HG03064 (cell line): ENCODE measurements at regions not wholly inside any gene's neighbourhood (a gene's known extent, or its start where the extent isn't known, plus 50 kb on each side); places are given as distances from the start of the nearest gene placed in this dataset.
"Not testable (repeated sequence)": the region's sequence is repeated elsewhere in the genome, so short reads cannot be mapped to it uniquely, and the experiment has no call there.

Source experiments
- ATAC-seq: cut with Tn5 transposase; IDR thresholded peaks from one replicate; pipeline ENCODE4 v1.9.1; 2021; ENCODE audit warnings: low read depth; ENCODE audit not compliant: unreplicated experiment

GRCh38 chr18:78800102-78800851 lies 179.3 kb upstream of the SALL3 start:
- ATAC-seq: not testable (repeated sequence)

GRCh38 chr18:78801011-78801410 lies 178.6 kb upstream of the SALL3 start:
- no peak for ATAC-seq

- ATAC-seq: no peak
These were observed 176.5 kb upstream of the SALL3 start for GRCh38 chr18:78803104-78803503.

- no peak for ATAC-seq
These were observed 175.2 kb upstream of the SALL3 start for GRCh38 chr18:78804206-78805030.

- no peak for ATAC-seq
These were observed 173.8 kb upstream of the SALL3 start for GRCh38 chr18:78805840-78806239.

GRCh38 chr18:78807668-78808067 lies 171.9 kb upstream of the SALL3 start:
- no peak for ATAC-seq

- ATAC-seq: no peak
These were observed 169.8 kb upstream of the SALL3 start for GRCh38 chr18:78809845-78810244.

- ATAC-seq: no peak
These were observed 168.9 kb upstream of the SALL3 start for GRCh38 chr18:78810706-78811105.

GRCh38 chr18:78812067-78812466 lies 167.6 kb upstream of the SALL3 start:
- ATAC-seq: no peak

GRCh38 chr18:78813156-78813555 lies 166.5 kb upstream of the SALL3 start:
- no peak for ATAC-seq

- no peak for ATAC-seq
These were observed 165.5 kb upstream of the SALL3 start for GRCh38 chr18:78813936-78814710.

- ATAC-seq: no peak
These were observed 164.9 kb upstream of the SALL3 start for GRCh38 chr18:78814766-78815165.

GRCh38 chr18:78816114-78816513 lies 163.5 kb upstream of the SALL3 start:
- ATAC-seq: no peak

GRCh38 chr18:78816916-78817315 lies 162.7 kb upstream of the SALL3 start:
- ATAC-seq: no peak

- ATAC-seq: no peak
These were observed 161.1 kb upstream of the SALL3 start for GRCh38 chr18:78818495-78818894.

- no peak for ATAC-seq
These were observed 160.7 kb upstream of the SALL3 start for GRCh38 chr18:78818961-78819360.

GRCh38 chr18:78820161-78820834 lies 159.3 kb upstream of the SALL3 start:
- no peak for ATAC-seq

GRCh38 chr18:78821396-78821795 lies 158.2 kb upstream of the SALL3 start:
- ATAC-seq: no peak

- ATAC-seq: no peak
These were observed 157.3 kb upstream of the SALL3 start for GRCh38 chr18:78822171-78822948.

GRCh38 chr18:78822949-78823285 lies 156.7 kb upstream of the SALL3 start:
- ATAC-seq: no peak
